HG02840 (cell line): ENCODE measurements at regions not wholly inside any gene's neighbourhood (a gene's known extent, or its start where the extent isn't known, plus 50 kb on each side); places are given as distances from the start of the nearest gene placed in this dataset.
"Not testable (repeated sequence)": the region's sequence is repeated elsewhere in the genome, so short reads cannot be mapped to it uniquely, and the experiment has no call there.

Source experiments
- ATAC-seq: cut with Tn5 transposase; IDR thresholded peaks from one replicate; pipeline ENCODE4 v1.9.1; 2021; ENCODE audit warnings: mild to moderate bottlenecking, moderate library complexity, moderate number of reproducible peaks; ENCODE audit not compliant: unreplicated experiment, low FRiP score

DNA sequence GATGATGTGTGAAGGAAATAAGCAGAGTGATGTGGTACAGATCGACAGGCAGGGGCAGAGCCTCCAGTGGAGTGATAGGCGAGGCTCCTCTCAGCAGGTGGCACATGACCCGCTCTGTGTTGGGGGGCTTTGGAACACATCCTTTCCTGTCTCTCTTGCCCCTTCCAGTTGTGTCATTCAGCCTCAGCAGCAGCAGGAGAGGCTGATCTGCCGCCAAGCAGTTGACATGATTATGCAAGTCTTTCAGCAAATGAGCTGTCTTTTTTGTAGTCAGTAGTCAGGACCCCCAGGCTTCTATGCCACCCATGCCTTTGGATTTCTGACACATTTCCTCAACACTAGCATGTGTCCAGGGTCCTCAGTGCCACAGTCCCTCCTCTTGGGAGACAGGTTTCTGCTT, 307.1 kb upstream of the C1orf174 start:
- no peak for ATAC-seq

DNA sequence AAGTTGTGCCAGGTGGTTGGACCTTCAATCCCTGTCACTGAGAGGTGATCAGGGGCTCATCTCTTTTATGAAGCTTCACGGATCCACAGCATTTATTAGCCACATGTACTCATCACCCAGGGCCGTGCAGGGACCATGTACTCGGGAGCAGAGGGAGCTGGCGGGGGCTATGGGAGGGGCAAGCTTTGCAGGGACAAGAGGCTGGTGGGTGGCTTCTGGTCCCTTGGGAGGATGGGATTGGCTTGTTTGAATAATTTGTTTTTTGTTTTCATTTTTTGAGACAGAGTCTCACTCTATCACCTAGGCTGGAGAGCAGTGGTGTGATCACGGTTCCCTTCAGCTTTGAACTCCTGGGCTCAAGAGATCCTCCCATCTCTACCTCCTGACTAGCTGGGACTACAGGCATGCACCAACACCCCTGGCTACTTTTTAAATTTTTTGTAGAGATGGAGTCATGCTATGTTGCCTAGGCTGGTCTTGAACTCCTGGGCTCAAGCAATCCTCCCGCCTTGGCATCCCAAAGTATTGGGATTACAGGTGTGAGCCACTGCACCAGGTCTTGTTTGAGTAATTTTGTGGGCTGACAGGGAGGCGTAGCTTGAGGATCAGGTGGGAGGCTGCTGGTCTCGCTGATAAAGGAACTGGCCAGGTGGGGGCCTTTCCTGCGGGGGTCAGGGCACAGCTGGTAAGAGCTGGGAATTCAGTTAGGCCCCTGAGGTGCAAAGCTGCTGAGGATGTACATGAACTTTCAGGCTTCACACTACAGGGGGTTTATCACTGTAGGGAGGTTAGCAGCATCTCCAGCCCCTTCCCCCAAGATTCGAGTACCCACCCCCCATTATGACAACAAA, 308.0 kb upstream of the C1orf174 start:
- no peak for ATAC-seq

DNA sequence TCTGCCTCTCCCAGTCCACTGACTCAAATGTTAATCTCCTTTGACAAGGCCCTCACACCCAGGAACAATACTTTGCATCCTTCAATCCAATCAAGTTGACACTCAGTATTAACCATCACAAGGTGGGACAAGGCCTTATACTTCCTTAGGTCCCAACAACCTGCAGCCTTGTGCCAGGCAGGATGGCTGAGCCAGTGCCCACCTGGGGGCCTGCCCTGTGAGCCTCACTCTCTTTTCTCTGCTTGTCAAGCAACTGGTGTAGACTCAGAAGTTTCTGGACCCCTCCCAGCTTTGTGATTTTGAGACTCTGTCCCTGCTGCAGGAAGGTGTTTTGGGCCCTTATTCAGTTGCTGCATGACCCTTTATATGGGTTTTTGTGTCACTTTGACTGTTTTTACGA, 310.0 kb upstream of the C1orf174 start:
- no peak for ATAC-seq

DNA sequence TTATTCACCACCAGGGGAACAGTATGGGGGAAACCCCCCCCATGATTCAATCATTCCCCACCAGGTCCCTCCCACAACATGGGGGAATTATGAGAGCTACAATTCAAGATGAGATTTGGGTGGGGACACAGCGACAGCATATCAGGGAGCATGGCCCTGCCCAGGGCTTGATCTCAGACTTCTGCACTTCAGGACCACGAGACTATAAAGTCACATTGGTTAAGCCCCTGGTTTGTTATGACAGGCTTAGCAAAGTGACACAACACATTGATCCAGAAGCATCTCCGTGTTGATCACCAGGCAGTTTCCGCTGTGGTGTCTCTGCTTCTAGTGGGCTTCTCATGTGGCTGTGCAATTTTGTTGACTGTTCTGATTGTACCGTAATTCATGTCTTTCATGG, 312.7 kb upstream of the C1orf174 start:
- ATAC-seq: no peak

DNA sequence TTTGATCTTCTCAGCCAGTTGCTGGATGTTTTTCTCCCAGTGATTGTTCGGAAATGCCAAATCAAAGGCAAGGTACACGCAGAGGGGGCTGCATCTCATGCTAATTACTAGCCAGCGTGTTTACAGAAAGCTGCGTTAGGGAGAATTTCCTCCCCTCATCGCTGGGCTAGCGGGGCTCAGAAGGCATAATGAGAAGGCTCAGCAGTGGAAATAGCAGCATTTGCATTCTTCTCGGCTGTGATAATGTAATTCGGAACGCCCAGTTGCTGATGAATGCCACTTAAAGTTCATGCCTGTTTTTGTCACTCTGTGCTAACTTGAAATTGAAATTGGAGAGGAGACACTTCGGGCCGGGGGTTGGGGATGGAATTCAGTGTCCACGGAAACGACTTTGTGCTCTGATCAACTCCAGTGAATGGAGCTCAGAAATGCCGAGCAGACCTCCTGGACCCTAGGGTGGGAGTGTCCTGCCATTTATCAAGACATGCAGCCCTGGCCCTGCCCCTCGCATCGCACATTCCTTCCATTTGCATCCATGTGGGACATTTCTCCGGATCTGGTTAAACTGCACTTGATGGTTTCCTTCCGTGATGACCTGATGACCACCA, 313.4 kb upstream of the C1orf174 start:
- ATAC-seq: no peak

DNA sequence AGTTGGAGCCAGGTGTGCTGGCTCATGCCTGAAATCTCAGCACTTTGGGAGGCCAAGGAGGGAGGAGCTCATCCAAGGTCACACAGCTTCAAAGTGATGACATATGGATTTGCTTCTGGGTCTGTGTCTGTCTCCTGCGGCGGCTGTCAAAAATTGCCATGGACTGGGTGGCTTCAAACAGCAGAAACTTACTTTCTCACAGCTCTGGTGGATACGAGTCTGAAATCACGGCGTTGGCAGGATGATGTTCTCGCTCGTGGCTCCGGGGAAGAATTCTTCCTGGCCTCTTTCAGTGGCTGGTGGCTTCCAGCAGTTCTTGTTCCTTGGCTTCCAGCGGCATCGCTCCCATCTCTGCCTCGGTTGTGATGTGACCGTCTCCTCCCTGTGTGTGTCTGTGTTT, 314.8 kb upstream of the C1orf174 start:
- ATAC-seq: no peak

DNA sequence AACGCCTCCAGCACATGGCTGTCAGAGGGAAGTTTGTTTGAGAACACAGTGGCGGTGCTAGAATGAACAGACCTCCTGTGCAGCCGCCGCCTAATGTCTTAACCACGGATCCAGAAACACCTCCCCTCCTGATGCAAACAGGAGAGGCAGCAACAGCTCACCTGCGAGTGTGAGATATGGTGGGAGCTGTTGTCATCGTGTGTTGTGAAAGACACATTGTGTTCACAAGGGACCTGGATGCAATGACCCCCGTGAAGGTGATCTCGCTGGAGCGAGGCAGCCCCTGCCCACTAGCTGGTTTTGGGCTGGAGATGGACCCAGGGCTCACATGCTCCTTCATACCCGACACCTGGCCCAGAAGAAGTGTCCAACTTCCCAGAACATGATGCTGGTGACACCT, 315.3 kb upstream of the C1orf174 start:
- ATAC-seq: no peak

DNA sequence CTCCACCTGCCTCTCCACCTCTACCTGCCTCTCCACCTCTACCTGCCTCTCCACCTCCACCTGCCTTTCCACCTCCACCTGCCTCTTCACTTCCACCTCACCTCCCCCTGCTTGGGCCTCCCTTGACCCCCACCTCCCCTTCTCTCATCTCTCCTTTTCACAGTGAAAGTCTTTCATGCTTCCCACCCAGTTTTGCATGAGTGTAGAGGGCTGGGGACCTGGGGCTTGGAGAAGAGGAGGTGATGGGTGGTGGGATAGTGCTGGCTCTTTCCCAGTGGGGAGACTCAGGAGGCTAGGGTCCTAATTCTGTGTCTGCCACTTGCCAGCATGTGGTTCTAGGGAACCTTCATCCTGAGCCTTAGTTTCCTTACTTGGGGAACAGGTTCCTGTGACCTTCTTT, 316.2 kb upstream of the C1orf174 start:
- ATAC-seq: no peak

DNA sequence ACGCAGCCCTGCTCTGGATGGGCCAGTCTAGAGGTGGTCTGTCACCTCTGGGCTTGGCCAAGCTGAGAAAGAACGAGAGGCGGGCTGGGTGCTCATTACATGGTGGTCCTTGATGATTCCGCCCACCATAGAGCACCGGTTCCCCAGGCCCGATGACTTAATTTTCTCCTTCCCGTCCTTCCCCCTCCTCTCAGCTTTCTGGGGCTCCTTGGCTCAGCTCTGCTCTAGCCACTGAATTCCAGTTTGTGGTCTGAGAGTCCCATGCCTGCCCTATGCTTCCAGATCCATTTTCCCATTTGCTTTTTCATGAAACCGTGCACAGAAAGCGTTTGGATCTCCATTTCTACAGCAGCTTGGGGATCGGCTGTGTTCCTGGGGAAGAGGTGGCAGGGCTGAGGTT, 318.5 kb upstream of the C1orf174 start:
- ATAC-seq: no peak

DNA sequence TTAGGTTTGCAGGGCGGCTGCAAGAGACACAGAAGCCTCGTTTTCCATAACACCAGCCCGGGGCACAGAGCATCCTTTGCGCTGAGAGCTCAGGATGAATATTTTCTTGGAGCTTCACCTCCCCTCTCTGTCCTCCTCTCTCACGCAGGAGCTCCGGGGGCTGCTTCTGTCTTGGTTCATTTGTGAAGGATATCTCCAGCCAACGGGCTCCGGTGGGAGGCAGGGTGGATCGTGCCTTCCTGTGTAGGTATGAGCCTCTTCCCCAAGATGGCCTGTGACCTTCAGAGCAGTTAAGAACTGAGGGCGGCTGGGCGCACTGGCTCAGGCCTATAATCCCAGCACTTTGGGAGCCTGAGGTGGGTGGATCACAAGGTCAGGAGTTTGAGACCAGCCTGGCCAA, 319.0 kb upstream of the C1orf174 start:
- no peak for ATAC-seq

DNA sequence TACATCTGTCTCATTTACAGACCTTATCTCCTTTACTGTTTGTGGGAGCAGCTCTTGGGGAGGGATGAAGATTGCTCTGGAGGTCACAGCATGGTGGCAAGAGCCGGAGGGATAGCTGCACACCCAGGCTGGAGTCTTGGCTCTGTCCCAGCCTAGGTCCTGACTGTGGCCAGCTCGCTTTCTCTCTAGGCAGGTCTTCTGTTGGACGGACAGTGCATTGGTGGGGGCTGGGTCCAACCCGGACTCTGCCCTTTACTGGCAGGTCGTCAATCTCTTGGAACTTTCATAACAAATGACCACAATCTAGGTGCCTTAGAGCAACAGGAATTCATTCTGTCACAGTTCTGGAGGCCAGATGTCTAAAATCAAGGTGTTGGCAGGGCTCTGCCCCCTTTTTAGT, 319.8 kb upstream of the C1orf174 start:
- ATAC-seq: no peak

DNA sequence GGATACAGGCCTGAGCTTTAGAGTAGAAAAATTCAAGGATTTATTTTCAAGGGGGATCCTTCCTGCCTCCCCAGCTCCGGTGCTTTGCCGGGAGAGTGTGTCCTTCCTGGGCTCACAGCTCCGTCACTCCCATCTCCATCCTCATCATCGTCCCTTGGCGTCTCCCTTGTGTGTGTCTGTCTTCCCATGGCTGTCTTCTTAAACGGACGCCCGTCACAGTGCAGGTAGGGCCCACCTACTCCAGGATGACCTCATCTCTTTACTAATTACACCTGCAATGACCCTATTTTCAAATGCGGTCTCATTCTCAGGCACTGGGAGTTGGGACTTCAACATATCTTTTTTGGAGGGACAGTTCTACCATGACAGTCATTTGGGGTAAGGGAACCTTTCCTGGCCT, 320.3 kb upstream of the C1orf174 start:
- no peak for ATAC-seq

DNA sequence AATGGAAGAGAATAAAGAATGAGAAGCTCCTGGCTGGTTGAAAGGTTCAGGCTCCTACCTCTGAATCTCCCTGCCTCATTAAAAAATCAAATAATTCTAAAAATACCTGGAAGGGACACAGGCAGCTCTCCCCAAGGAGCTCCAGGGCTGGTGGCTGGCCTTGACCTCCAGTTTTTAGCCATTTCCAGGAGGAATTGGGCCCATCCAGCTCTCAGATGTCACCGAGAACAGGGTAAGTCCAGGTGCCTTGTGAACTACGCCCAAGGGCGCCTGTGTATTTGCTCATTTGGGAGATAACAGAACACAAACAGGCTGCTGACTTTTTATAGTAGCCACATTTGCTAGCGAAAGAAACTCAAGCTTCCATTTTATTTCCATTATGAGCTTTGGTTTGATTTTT, 321.0 kb upstream of the C1orf174 start:
- no peak for ATAC-seq

DNA sequence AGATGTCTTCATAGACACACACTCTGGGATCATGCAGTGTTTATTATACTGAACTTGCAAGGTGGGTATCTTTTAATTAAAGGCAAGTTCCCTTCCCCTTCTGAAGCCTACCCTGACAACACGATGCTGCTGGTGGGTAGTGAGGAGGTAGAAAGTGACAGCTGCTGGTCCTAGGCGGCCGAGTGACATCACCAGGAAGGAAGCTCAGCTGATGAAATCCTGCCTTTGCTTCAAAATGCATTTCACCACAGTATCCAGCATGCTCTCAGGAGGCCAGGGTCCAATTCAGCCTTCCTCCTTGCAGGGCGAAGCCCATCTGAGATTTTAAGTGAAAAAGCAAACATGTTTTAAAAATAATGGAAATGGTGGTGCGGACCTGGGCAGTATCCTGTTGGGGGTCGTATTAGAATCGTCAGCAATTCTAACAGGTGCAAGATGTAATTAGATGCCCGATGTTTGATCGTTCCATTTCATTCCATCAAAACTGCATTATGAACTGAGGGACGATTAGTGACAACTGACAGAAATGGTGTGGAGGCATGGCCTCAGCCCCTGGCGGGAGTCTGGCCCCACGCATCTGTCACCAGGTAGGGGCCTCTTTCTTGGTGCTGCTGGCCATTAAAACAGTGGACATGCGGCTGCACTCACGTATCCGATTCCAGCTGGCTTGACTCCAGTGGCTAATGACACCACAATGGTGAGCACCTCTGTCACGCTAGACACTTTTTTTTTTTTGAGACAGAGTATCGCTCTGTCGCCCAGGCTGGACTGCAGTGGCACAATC, 324.8 kb upstream of the C1orf174 start:
- ATAC-seq: no peak

DNA sequence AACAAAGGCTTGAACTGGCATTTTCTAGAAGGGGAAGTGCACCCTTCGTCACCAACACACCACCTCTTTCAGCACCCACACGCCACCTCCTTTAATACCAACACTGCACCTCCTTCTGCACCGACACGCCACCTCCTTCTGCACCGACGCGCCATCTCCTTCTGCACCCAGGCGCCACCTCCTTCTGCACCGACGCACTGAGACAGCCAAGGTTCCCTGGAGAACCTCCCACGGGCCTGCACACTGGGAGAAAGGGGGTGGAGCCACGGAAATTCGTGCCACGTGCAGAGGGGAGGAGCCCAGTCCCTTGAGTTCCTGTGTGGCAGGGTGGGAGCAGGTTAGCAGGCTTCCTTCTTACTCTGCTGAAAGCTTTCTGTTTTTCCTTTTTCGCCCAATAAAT, 327.9 kb upstream of the C1orf174 start:
- no peak for ATAC-seq

DNA sequence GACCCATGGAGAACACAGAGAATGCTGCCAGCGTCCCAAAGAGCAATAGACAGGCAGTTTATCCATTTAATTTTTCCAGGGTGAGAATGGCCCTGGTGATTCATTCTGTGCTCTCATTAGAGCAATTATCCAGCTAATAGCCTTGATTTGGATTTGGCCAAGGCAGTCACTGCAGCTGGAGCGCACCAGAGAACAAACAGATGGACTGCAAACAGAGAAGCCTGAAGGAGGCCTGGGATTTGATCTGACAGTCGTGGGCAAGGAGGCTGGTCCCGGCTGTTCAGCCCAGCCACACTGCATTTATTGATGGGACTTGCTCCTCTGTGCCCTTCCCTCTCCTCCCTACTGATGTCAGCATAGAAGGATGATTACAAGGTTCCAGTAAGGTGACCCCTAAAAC, 353.9 kb upstream of the C1orf174 start:
- no peak for ATAC-seq

DNA sequence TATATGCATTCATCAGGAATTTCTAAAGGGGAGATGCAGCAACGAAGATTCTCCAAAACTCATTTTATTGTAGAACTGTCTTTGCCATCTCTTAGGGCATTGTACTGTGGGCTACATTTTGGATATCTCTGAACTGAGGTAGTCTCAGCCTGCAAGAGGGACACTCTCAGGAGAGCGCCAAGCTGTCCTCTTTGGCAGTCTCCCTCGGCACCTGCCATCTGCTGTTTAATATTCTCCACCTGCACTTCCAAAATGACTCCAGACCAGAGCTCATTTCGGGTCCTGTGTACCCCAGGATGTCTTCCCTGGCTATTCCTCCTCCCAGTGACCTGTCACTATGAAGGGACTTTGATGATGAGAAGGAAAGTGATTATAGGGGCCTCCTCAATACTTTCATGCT, 356.3 kb upstream of the C1orf174 start:
- ATAC-seq: no peak

DNA sequence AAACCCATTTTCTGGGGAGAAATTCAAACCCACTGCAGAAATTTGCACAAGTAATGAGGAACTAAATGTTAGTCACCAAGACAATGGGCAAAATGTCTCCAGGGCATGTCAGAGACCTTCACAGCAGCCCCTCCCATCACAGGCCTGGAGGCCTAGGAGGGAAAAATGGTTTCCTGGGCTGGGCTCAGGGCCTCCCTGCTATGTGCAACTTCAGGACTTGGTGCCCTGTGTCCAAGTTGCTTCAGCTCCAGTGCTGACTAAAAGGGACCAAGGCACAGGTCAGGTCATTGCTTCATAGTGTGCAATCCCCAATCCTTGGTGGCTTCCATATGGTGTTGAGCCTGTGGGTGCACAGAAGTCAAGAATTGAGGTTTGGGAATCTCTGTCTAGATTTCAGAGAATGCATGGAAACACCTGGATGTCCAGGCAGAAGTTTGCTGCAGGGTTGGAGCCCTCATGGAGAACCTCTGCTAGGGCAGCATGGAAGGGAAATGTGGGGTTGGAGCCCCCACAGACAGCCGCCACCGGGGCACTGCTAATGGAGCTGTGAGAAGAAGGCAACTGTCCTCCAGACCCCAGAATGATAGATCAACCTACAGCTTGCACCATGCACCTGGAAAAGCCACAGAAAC, 358.2 kb upstream of the C1orf174 start:
- ATAC-seq: not testable (repeated sequence)

DNA sequence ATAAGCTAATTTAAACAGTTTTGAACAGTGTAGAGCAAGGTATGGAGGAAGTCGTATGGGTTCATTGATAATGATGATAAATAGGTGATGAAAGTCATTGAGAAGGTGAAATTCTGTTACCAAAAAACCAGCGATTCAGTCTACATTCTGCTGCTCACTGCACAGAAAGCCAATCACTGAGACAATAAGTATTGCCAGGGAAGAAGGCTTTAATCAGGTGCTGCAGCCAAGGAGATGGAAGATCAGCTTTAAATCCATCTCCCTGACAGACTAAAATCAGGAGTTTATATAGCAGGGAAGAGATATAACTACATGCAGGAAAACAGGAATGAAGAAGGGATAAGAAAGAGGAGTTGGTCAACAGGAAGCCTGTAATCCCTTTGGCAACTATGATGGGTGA, 361.3 kb upstream of the C1orf174 start:
- no peak for ATAC-seq

DNA sequence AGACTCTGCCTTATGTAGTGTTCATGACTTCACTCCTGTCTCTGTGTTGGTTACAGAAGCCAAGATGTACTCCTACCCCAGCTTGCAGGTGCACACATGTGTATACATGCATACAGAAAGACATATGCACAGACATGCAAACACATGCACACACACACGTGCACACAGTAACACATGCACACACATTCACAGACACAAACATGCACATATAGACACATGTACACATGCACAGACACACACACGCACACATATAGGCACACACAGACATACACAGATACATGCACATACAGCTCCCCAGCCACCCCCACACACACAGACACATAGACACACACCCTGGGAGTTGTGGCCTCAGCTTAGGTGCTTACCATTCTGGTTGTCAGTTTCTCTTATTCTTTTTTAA, 362.6 kb upstream of the C1orf174 start:
- no peak for ATAC-seq

DNA sequence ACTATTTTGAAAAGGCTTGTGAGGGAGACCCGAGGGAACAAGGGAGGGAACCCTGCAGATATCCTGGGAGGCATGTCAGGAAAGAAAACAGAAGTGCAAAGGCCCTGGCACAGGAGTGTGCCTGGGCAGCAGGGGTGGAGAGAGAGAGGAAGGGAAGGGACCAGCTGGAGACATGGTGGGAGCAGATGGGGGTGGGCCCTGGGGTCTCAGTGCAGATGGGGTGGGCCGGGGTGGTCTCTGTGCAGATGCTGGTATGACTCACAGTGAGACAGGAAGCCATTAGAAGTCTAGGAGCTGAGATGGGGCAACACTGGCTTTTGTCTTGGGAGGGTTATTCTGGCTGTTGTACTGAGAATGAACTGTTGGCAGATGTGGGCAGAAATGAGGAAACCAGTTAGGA, 363.6 kb upstream of the C1orf174 start:
- no peak for ATAC-seq
